ENCODE measurements at regions not wholly inside any gene's neighbourhood (a gene's known extent, or its start where the extent isn't known, plus 50 kb on each side); places are given as distances from the start of the nearest gene placed in this dataset.

- H3K79me2 ChIP-seq (ENCODE audit: insufficient read depth, low read length) = no peaks in the 10 kb centered on the region
- no peak overlapping the region for H3K27ac ChIP-seq (ENCODE audit: insufficient read length, low read depth, low read length)
- peaks cover 47 to 48% of the 10 kb centered on the region in 2 experiments for H3K9me3 Mint-ChIP-seq
- WGBS (ENCODE audit: extremely low coverage, insufficient read length, low lambda C conversion rate) = no CpG with 5 or more reads among the region's 15 CpGs
- no peak overlapping the region for H3K27ac Mint-ChIP-seq
- H3K4ac ChIP-seq (ENCODE audit: low read depth, low read length) = no peak overlapping the region
- H3K9me3 ChIP-seq (ENCODE audit: control insufficient read depth, low read depth, low read length) = peaks cover 76% of the 10 kb centered on the region
- no peak for TF ChIP-seq CTCF (conservative IDR thresholded peaks at IDR 0.05)
- no peaks in the 10 kb centered on the region for H3K4me1 ChIP-seq (ENCODE audit: insufficient read depth, low read length)
- no peak overlapping the region for H3K4me2 ChIP-seq (ENCODE audit: insufficient read depth, insufficient read length, low read length)
- H3K4me1 Mint-ChIP-seq = no peaks in the 10 kb centered on the region
- H2BK5ac ChIP-seq (ENCODE audit: insufficient read length, low read length) = no peak overlapping the region
- no peaks in the 10 kb centered on the region for H4K20me1 ChIP-seq (ENCODE audit: control insufficient read depth, insufficient read depth, insufficient read length)
- DNase-seq = no peak
- no peak overlapping the region for H2BK20ac ChIP-seq (ENCODE audit: low read depth, low read length, poor library complexity, severe bottlenecking)
- H3T11ph ChIP-seq (ENCODE audit: low read length) = no peak overlapping the region
- no peak overlapping the region for H3K18ac ChIP-seq (ENCODE audit: insufficient read length, low read depth, low read length)
- no peak overlapping the region for H2BK12ac ChIP-seq (ENCODE audit: insufficient read length, low read depth, low read length)
- no peaks in the 10 kb centered on the region for H3K79me1 ChIP-seq (ENCODE audit: insufficient read depth, low read depth, low read length, poor library complexity, severe bottlenecking)
- no peak overlapping the region for H3K4me3 Mint-ChIP-seq
- no peaks in the 10 kb centered on the region for H3K27me3 ChIP-seq (ENCODE audit: insufficient read depth, low read length)
- H3K14ac ChIP-seq (ENCODE audit: insufficient read depth, low read length) = no peak overlapping the region
- peaks cover 4% of the 10 kb centered on the region for H3K27me3 Mint-ChIP-seq (ENCODE audit: low read depth)
- no peak overlapping the region for H4K8ac ChIP-seq (replicated peaks; ENCODE audit: insufficient read length, low read depth, low read length)
- H3K9ac ChIP-seq (ENCODE audit: extremely low read depth, insufficient read length, low read length) = no peak overlapping the region
- no peak overlapping the region for H2BK120ac ChIP-seq (ENCODE audit: low read depth, low read length, poor library complexity, severe bottlenecking)
- H3K56ac ChIP-seq (ENCODE audit: insufficient read length, low read depth, low read length) = no peak overlapping the region
- H3K23me2 ChIP-seq (ENCODE audit: insufficient read length, low read depth, low read length, poor library complexity, severe bottlenecking) = no peaks in the 10 kb centered on the region
- H3K36me3 Mint-ChIP-seq (ENCODE audit: insufficient read depth in 1 of 3, low read depth in 3 of 3) = peaks cover 19 to 25% (median 21%) of the 10 kb centered on the region in 3 experiments
- no peak overlapping the region for H4K5ac ChIP-seq (ENCODE audit: insufficient read length, low read depth, low read length)
- no peak overlapping the region for H4K91ac ChIP-seq (ENCODE audit: insufficient read length, low read depth, low read length)
- no peak overlapping the region for H2AK5ac ChIP-seq (ENCODE audit: insufficient read length, low read length)
- H2BK15ac ChIP-seq (ENCODE audit: low read depth, low read length) = no peak overlapping the region
- H3K23ac ChIP-seq (ENCODE audit: insufficient read length, low read depth, low read length) = no peak overlapping the region
- no peak overlapping the region for H2AFZ ChIP-seq (ENCODE audit: low read length)
Observed at GRCh38 chr17:21816592-21817567, 124.6 kb downstream of the KCNJ18 start.
